Mesenchymal stem cell (in vitro differentiated cells and primary cell): ENCODE measurements at regions not wholly inside any gene's neighbourhood (a gene's known extent, or its start where the extent isn't known, plus 50 kb on each side); places are given as distances from the start of the nearest gene placed in this dataset.
A peak's percentile ranks its signal among the peaks of the same experiment; 100 is the strongest.

Experiments
- DNase-seq: peaks from one replicate; pipeline ENCODE4 v3.0.0-alpha.2; 2013
- H2AFZ ChIP-seq: one replicate; pipeline ENCODE4 v1.6.1; 2013; ENCODE audit warnings: low read depth, mild to moderate bottlenecking, control low read depth, inconsistent platforms, low read length, moderate library complexity
- H2AK5ac ChIP-seq: 2 replicates; pipeline ENCODE4 v1.6.1; 2013; ENCODE audit warnings: low read length, moderate library complexity, mild to moderate bottlenecking, inconsistent platforms; ENCODE audit not compliant: severe bottlenecking
- H2BK120ac ChIP-seq: one replicate; pipeline ENCODE4 v1.6.1; 2013; ENCODE audit warnings: low read depth, mild to moderate bottlenecking, inconsistent platforms, low read length, moderate library complexity
- H2BK12ac ChIP-seq, 2 experiments: one replicate each; pipeline ENCODE4 v1.6.1; 2013; ENCODE audit warnings: inconsistent platforms in 2 of 2, low read length in 2 of 2, mild to moderate bottlenecking in 2 of 2, moderate library complexity in 2 of 2, control low read depth in 1 of 2
- H2BK15ac ChIP-seq: one replicate; pipeline ENCODE4 v1.6.1; 2013; ENCODE audit warnings: mild to moderate bottlenecking, low read depth, inconsistent platforms; ENCODE audit not compliant: poor library complexity, severe bottlenecking
- H2BK5ac ChIP-seq: 2 replicates; pipeline ENCODE4 v1.6.1; 2013; ENCODE audit warnings: low read depth, mild to moderate bottlenecking, low read length, control low read depth, inconsistent platforms; ENCODE audit not compliant: poor library complexity, severe bottlenecking
- H3K14ac ChIP-seq, 2 experiments: one replicate each; pipeline ENCODE4 v1.6.1; 2013; ENCODE audit warnings: inconsistent platforms in 2 of 2, low read length in 2 of 2, control low read depth in 1 of 2, mild to moderate bottlenecking in 1 of 2, moderate library complexity in 1 of 2
- H3K18ac ChIP-seq, 2 experiments: one replicate each; pipeline ENCODE4 v1.6.1; 2013; ENCODE audit warnings: inconsistent platforms in 2 of 2, low read length in 2 of 2, control low read depth in 1 of 2, low read depth in 1 of 2, mild to moderate bottlenecking in 1 of 2
- H3K23ac ChIP-seq, 2 experiments: one replicate each; pipeline ENCODE4 v1.6.1; 2013; ENCODE audit warnings: inconsistent platforms in 2 of 2, low read length in 2 of 2, mild to moderate bottlenecking in 2 of 2, moderate library complexity in 2 of 2, control low read depth in 1 of 2
- H3K27ac ChIP-seq: 2 replicates; pipeline ENCODE4 v1.5.1; 2013; ENCODE audit warnings: mild to moderate bottlenecking, moderate library complexity, low read length, control low read depth, inconsistent platforms; ENCODE audit not compliant: poor library complexity, severe bottlenecking
- H3K27me3 ChIP-seq, 2 experiments: 2 replicates each; pipeline versions ENCODE4 v1.6.1 to v1.7.0; 2013; ENCODE audit warnings: low read length in 2 of 2, mild to moderate bottlenecking in 2 of 2, moderate library complexity in 2 of 2, control low read depth in 1 of 2, inconsistent platforms in 1 of 2; ENCODE audit not compliant: control insufficient read depth in 1 of 2, insufficient read depth in 1 of 2
- H3K36me3 ChIP-seq, 2 experiments: 2 replicates each; pipeline versions ENCODE4 v1.6.1 to v1.7.0; 2013; ENCODE audit warnings: low read length in 2 of 2, control low read depth in 1 of 2, inconsistent platforms in 1 of 2, low read depth in 1 of 2, mild to moderate bottlenecking in 1 of 2; ENCODE audit not compliant: insufficient read depth in 2 of 2, control insufficient read depth in 1 of 2
- H3K4ac ChIP-seq, 2 experiments: one replicate each; pipeline ENCODE4 v1.6.1; 2013; ENCODE audit warnings: inconsistent platforms in 2 of 2, low read length in 2 of 2, mild to moderate bottlenecking in 2 of 2, moderate library complexity in 2 of 2, control low read depth in 1 of 2, low read depth in 1 of 2
- H3K4me1 ChIP-seq: 2 replicates; pipeline ENCODE4 v1.6.1; 2013; ENCODE audit warnings: low read depth, low read length, control low read depth; ENCODE audit not compliant: control insufficient read depth, insufficient read depth
- H3K4me2 ChIP-seq: 2 replicates; pipeline ENCODE4 v1.6.1; 2013; ENCODE audit warnings: low read length, mild to moderate bottlenecking, inconsistent platforms; ENCODE audit not compliant: poor library complexity, severe bottlenecking
- H3K4me3 ChIP-seq, 2 experiments: 2 replicates each; pipeline versions ENCODE4 v1.5.1 to v1.7.0; 2013; ENCODE audit warnings: low read length in 2 of 2, mild to moderate bottlenecking in 2 of 2, control low read depth in 1 of 2, low read depth in 1 of 2; ENCODE audit not compliant: insufficient read depth in 1 of 2
- H3K79me1 ChIP-seq: replicated peaks from 2 replicates; pipeline ENCODE4 v1.6.1; 2013; ENCODE audit warnings: mild to moderate bottlenecking, control low read depth, low read length, inconsistent platforms; ENCODE audit not compliant: poor library complexity, severe bottlenecking
- H3K9ac ChIP-seq: 2 replicates; pipeline ENCODE4 v1.7.0; 2013; ENCODE audit warnings: mild to moderate bottlenecking, low read length, moderate library complexity
- H3K9me3 ChIP-seq: 2 replicates; pipeline ENCODE4 v1.7.0; 2013; ENCODE audit warnings: mild to moderate bottlenecking, low read length; ENCODE audit not compliant: control insufficient read depth
- H4K8ac ChIP-seq: one replicate; pipeline ENCODE4 v1.6.1; 2013; ENCODE audit warnings: inconsistent platforms, mild to moderate bottlenecking, low read length, moderate library complexity
- H4K91ac ChIP-seq: one replicate; pipeline ENCODE4 v1.6.1; 2013; ENCODE audit warnings: mild to moderate bottlenecking, low read length, inconsistent platforms
- WGBS: methylation state at CpG from one replicate; pipeline ENCODE4 v1.1.7; 2013; ENCODE audit warnings: mixed read lengths; 5-methylcytosine and 5-hydroxymethylcytosine counted together

DNA sequence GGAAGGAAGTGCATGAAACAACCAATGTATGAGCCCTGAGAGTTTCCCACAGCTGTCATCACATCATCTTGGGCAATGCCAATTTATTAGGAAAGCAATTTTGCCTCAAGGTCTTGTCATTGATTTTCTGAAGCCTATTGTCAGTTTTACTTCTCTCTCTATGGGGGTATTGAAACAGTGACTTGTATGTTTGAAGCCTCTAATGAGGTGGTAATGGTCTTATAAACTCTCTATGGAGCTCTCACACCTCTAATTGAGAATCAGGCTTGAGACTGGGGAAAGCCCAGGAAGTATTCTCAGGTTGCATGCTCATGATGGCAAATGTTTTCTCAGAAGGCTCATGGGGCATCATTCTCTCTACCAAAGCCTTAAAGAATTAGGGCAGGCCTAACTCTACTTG, 308.2 kb upstream of the EMCN start:
- H3K9ac ChIP-seq = no peak overlapping the region
- no peak overlapping the region for H2BK12ac ChIP-seq
- no peak overlapping the region for H3K4me3 ChIP-seq
- H3K23ac ChIP-seq = no peak overlapping the region
- H3K18ac ChIP-seq = no peak overlapping the region
- H3K36me3 ChIP-seq = no peaks in the 10 kb centered on the region
- H4K8ac ChIP-seq = no peak overlapping the region
- no peak overlapping the region for H3K4me2 ChIP-seq
- no peak overlapping the region for H2BK5ac ChIP-seq
- DNase-seq = no peak
- no peaks in the 10 kb centered on the region for H3K79me1 ChIP-seq
- H2AK5ac ChIP-seq = no peak overlapping the region
- H3K4ac ChIP-seq = no peak overlapping the region
- no peaks in the 10 kb centered on the region for H3K27me3 ChIP-seq
- no peaks in the 10 kb centered on the region for H3K9me3 ChIP-seq
- H3K27ac ChIP-seq = no peak overlapping the region
- H2BK120ac ChIP-seq = no peak overlapping the region
- H2BK15ac ChIP-seq = no peak overlapping the region
- H4K91ac ChIP-seq = no peak overlapping the region
- no peak overlapping the region for H3K14ac ChIP-seq
- H3K4me1 ChIP-seq = no peaks in the 10 kb centered on the region
- H2AFZ ChIP-seq = no peak overlapping the region

DNA sequence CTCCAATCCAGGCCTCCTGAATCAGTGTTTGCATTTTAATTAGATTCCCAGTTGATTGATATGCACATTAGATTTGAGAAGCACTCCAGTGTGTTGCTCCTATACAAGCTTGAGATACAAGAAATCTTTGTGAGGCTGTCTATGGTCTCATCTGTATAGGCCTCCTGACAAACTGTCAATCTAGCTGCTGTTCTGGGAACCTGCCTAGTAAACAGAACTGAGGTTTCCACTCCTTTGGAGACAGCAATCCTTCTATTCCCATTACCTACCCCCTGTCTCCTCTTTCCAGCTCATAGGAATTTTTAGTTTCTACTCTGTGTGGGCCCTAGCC, 306.1 kb upstream of the EMCN start:
- Histone ChIP-seq H4K91ac (no peak overlapping the region), H3K79me1 (no peaks in the 10 kb centered on the region)
- no peak for DNase-seq

DNA sequence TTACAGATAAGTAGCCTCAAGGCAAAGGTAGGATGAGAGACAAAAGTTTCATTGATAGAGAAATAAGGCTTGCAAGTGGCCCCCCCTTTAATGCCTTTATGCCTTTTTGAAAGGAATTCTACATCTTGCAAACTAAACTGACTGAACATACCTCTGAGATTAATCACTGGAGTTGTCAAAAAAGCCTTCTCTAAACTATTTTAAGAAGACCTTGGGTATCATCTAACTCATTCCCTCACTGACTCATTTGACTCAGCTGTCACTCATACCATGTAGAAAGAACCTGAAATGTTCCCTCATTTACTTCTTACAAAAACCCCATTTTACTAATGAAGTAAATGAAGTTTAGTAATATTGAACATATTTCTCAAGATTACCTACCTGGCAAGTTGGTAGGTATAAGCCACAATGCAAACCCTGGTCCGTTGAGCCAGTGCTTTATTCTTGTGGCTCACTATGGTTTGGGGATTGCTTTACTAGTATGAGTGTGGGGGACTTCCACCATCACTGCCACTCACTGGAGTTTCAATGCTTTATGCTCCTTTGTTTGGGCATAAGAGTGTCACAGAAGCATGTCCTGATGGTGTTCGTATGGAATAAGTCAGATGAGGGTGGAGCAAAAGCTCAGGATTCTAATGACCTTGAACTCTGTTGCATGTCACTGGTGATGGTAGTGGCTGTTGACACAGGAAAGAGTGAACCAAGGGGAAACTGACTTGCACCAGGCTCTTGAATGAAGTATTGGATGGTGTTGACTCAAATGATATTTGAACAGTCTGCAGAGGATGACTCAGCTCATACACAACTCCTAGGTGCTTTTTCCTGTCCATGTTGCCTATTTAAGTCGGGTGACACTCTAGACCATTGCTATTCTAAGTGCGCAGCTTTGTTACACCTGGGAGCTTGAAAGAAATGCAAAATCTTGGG, 305.5 kb upstream of the EMCN start:
- H4K91ac ChIP-seq = no peak overlapping the region
- no peaks in the 10 kb centered on the region for H3K4me1 ChIP-seq
- H2AK5ac ChIP-seq = no peak overlapping the region
- no peak overlapping the region for H3K14ac ChIP-seq
- no peaks in the 10 kb centered on the region for H3K36me3 ChIP-seq
- no peak overlapping the region for H2BK12ac ChIP-seq
- no peak overlapping the region for H3K27ac ChIP-seq
- H3K18ac ChIP-seq = peak overlapping the region in 1 of 2 experiments; percentile 22
- no peak overlapping the region for H3K4me3 ChIP-seq
- no peak overlapping the region for H3K4ac ChIP-seq
- DNase-seq = no peak
- no peaks in the 10 kb centered on the region for H3K79me1 ChIP-seq
- H3K9ac ChIP-seq = no peak overlapping the region
- H3K23ac ChIP-seq = no peak overlapping the region
- no peak overlapping the region for H2BK15ac ChIP-seq
- no peak overlapping the region for H2BK120ac ChIP-seq
- no peak overlapping the region for H3K4me2 ChIP-seq
- H3K9me3 ChIP-seq = no peaks in the 10 kb centered on the region
- 86% methylated on average over 4 of the region's 4 CpGs for WGBS
- no peak overlapping the region for H2BK5ac ChIP-seq
- no peaks in the 10 kb centered on the region for H3K27me3 ChIP-seq
- H4K8ac ChIP-seq = peak overlapping the region; percentile 28
- H2AFZ ChIP-seq = no peak overlapping the region

More for the DNA sequence above, 306.1 kb upstream of the EMCN start:
- no peak overlapping the region for H3K27ac ChIP-seq
- no peak overlapping the region for H3K18ac ChIP-seq
- H3K14ac ChIP-seq = no peak overlapping the region
- H4K8ac ChIP-seq = no peak overlapping the region
- H2BK120ac ChIP-seq = no peak overlapping the region
- no peaks in the 10 kb centered on the region for H3K4me1 ChIP-seq
- no peak overlapping the region for H2AK5ac ChIP-seq
- H2BK5ac ChIP-seq = no peak overlapping the region
- no peak overlapping the region for H2BK15ac ChIP-seq
- no peak overlapping the region for H3K9ac ChIP-seq
- no peaks in the 10 kb centered on the region for H3K36me3 ChIP-seq
- H3K9me3 ChIP-seq = no peaks in the 10 kb centered on the region
- no peak overlapping the region for H2BK12ac ChIP-seq
- H3K4me3 ChIP-seq = no peak overlapping the region
- H3K23ac ChIP-seq = no peak overlapping the region
- H3K4me2 ChIP-seq = no peak overlapping the region
- H2AFZ ChIP-seq = no peak overlapping the region
- no peak overlapping the region for H3K4ac ChIP-seq
- no peaks in the 10 kb centered on the region for H3K27me3 ChIP-seq

DNA sequence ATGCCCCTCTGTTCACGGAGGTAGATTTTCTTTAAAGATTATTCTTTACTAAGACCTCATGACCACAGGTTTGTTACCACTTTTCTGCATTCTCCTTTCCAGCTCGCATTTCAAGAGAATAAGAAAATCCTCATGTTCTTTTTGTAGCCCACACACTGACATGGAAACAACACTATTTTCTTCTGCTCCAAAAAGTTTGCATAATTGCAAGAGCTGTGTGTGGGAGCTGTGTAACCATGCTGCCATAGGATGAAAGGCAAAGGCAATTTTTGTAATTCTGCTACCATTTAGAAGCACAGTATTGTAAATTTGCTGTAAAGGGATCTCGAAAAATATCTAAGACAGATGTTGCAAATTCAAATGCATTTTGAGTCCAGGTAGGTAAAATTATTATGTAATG, 302.4 kb upstream of the EMCN start:
- H3K79me1 ChIP-seq = no peaks in the 10 kb centered on the region
- no peak overlapping the region for H3K27ac ChIP-seq
- H3K23ac ChIP-seq = no peak overlapping the region
- H3K4me3 ChIP-seq = no peak overlapping the region
- H3K4me2 ChIP-seq = no peak overlapping the region
- no peak overlapping the region for H2BK12ac ChIP-seq
- no peaks in the 10 kb centered on the region for H3K4me1 ChIP-seq
- no peak overlapping the region for H3K14ac ChIP-seq
- H4K91ac ChIP-seq = no peak overlapping the region
- H3K4ac ChIP-seq = no peak overlapping the region
- no peak for DNase-seq
- H2AFZ ChIP-seq = no peak overlapping the region
- no peak overlapping the region for H2BK120ac ChIP-seq
- no peak overlapping the region for H3K9ac ChIP-seq
- H4K8ac ChIP-seq = no peak overlapping the region
- no peaks in the 10 kb centered on the region for H3K9me3 ChIP-seq
- no peaks in the 10 kb centered on the region for H3K36me3 ChIP-seq
- H2BK15ac ChIP-seq = no peak overlapping the region
- no peak overlapping the region for H2AK5ac ChIP-seq
- H3K27me3 ChIP-seq = no peaks in the 10 kb centered on the region
- 99% methylated on average over 3 of the region's 3 CpGs for WGBS
- no peak overlapping the region for H2BK5ac ChIP-seq
- no peak overlapping the region for H3K18ac ChIP-seq
